ENCODE measurements at regions not wholly inside any gene's neighbourhood (a gene's known extent, or its start where the extent isn't known, plus 50 kb on each side); places are given as distances from the start of the nearest gene placed in this dataset.

GRCh38 chr12:41941079-41941478 lies 203.6 kb downstream of the GXYLT1 start:
- H3K4me1 ChIP-seq (ENCODE audit: control insufficient read depth, insufficient read depth, low read depth, low read length), result no peaks in the 10 kb centered on the region

GRCh38 chr12:41940571-41940970 lies 204.1 kb downstream of the GXYLT1 start:
- no peak overlapping the region for H2BK15ac ChIP-seq (ENCODE audit: low read depth, poor library complexity, severe bottlenecking)
- H3K4me3 ChIP-seq (ENCODE audit: insufficient read depth in 1 of 2, low read depth in 1 of 2, low read length in 2 of 2), result no peak overlapping the region
- no peaks in the 10 kb centered on the region for H3K4me1 ChIP-seq (ENCODE audit: control insufficient read depth, insufficient read depth, low read depth, low read length)
- H2BK120ac ChIP-seq (ENCODE audit: low read depth, low read length), result no peak overlapping the region
- no peak overlapping the region for H3K9ac ChIP-seq (ENCODE audit: low read length)
- H4K8ac ChIP-seq (ENCODE audit: low read length), result no peak overlapping the region
- no peak overlapping the region for H3K4ac ChIP-seq (ENCODE audit: low read depth in 1 of 2, low read length in 2 of 2)
- DNase-seq, result no peak
- H2BK12ac ChIP-seq (ENCODE audit: low read length in 2 of 2), result no peak overlapping the region
- H3K9me3 ChIP-seq (ENCODE audit: control insufficient read depth, low read length), result no peaks in the 10 kb centered on the region
- H3K18ac ChIP-seq (ENCODE audit: low read depth in 1 of 2, low read length in 2 of 2), result no peak overlapping the region
- no peaks in the 10 kb centered on the region for H3K27me3 ChIP-seq (ENCODE audit: control insufficient read depth in 1 of 2, insufficient read depth in 1 of 2, low read length in 2 of 2)
- no peak overlapping the region for H3K27ac ChIP-seq (ENCODE audit: low read length, poor library complexity, severe bottlenecking)
- WGBS, result no CpG with 5 or more reads among the region's 1 CpG
- no peak overlapping the region for H2AFZ ChIP-seq (ENCODE audit: low read depth, low read length)
- H3K36me3 ChIP-seq (ENCODE audit: control insufficient read depth in 1 of 2, insufficient read depth in 2 of 2, low read depth in 1 of 2, low read length in 2 of 2), result no peaks in the 10 kb centered on the region
- no peak overlapping the region for H4K91ac ChIP-seq (ENCODE audit: low read length)
- H3K14ac ChIP-seq (ENCODE audit: low read length in 2 of 2), result no peak overlapping the region
- no peak overlapping the region for H3K23ac ChIP-seq (ENCODE audit: low read length in 2 of 2)
- no peak overlapping the region for H2AK5ac ChIP-seq (ENCODE audit: low read length, severe bottlenecking)
- H2BK5ac ChIP-seq (ENCODE audit: low read depth, low read length, poor library complexity, severe bottlenecking), result no peak overlapping the region
- no peaks in the 10 kb centered on the region for H3K79me1 ChIP-seq (replicated peaks; ENCODE audit: low read length, poor library complexity, severe bottlenecking)
- no peak overlapping the region for H3K4me2 ChIP-seq (ENCODE audit: low read length, poor library complexity, severe bottlenecking)

More at GRCh38 chr12:41941079-41941478, 203.6 kb downstream of the GXYLT1 start:
- H3K36me3 ChIP-seq (ENCODE audit: control insufficient read depth in 1 of 2, insufficient read depth in 2 of 2, low read depth in 1 of 2, low read length in 2 of 2), result peaks cover 0 to 2% of the 10 kb centered on the region in 2 experiments
- no peaks in the 10 kb centered on the region for H3K79me1 ChIP-seq (replicated peaks; ENCODE audit: low read length, poor library complexity, severe bottlenecking)
- H2BK5ac ChIP-seq (ENCODE audit: low read depth, low read length, poor library complexity, severe bottlenecking), result no peak overlapping the region
- no peak overlapping the region for H3K18ac ChIP-seq (ENCODE audit: low read depth in 1 of 2, low read length in 2 of 2)
- no peak for DNase-seq
- H3K4me2 ChIP-seq (ENCODE audit: low read length, poor library complexity, severe bottlenecking), result no peak overlapping the region
- no peak overlapping the region for H3K4me3 ChIP-seq (ENCODE audit: insufficient read depth in 1 of 2, low read depth in 1 of 2, low read length in 2 of 2)
- H3K27me3 ChIP-seq (ENCODE audit: control insufficient read depth in 1 of 2, insufficient read depth in 1 of 2, low read length in 2 of 2), result no peaks in the 10 kb centered on the region
- WGBS, result 100% methylated on average over 1 of the region's 2 CpGs
- no peak overlapping the region for H2BK120ac ChIP-seq (ENCODE audit: low read depth, low read length)
- H3K27ac ChIP-seq (ENCODE audit: low read length, poor library complexity, severe bottlenecking), result no peak overlapping the region
- H2AFZ ChIP-seq (ENCODE audit: low read depth, low read length), result no peak overlapping the region
- H3K9ac ChIP-seq (ENCODE audit: low read length), result no peak overlapping the region
- H3K14ac ChIP-seq (ENCODE audit: low read length in 2 of 2), result no peak overlapping the region
- no peak overlapping the region for H4K91ac ChIP-seq (ENCODE audit: low read length)
- no peak overlapping the region for H3K23ac ChIP-seq (ENCODE audit: low read length in 2 of 2)
- H2BK15ac ChIP-seq (ENCODE audit: low read depth, poor library complexity, severe bottlenecking), result no peak overlapping the region
- peaks cover 4% of the 10 kb centered on the region for H3K9me3 ChIP-seq (ENCODE audit: control insufficient read depth, low read length)
- H3K4ac ChIP-seq (ENCODE audit: low read depth in 1 of 2, low read length in 2 of 2), result no peak overlapping the region
- H2AK5ac ChIP-seq (ENCODE audit: low read length, severe bottlenecking), result no peak overlapping the region
- H2BK12ac ChIP-seq (ENCODE audit: low read length in 2 of 2), result no peak overlapping the region
- no peak overlapping the region for H4K8ac ChIP-seq (ENCODE audit: low read length)

- no peak overlapping the region for H3K14ac ChIP-seq (ENCODE audit: low read length in 2 of 2)
These were observed 208.3 kb downstream of the GXYLT1 start for GRCh38 chr12:41936333-41936732.

GRCh38 chr12:41935911-41936310 lies 208.8 kb downstream of the GXYLT1 start:
- H2BK15ac ChIP-seq (ENCODE audit: low read depth, poor library complexity, severe bottlenecking), result no peak overlapping the region
- H2BK12ac ChIP-seq (ENCODE audit: low read length in 2 of 2), result no peak overlapping the region
- H3K14ac ChIP-seq (ENCODE audit: low read length in 2 of 2), result no peak overlapping the region
- H2AK5ac ChIP-seq (ENCODE audit: low read length, severe bottlenecking), result no peak overlapping the region
- H2BK120ac ChIP-seq (ENCODE audit: low read depth, low read length), result no peak overlapping the region
- no peak overlapping the region for H3K9ac ChIP-seq (ENCODE audit: low read length)
- H3K4me1 ChIP-seq (ENCODE audit: control insufficient read depth, insufficient read depth, low read depth, low read length), result peaks cover 5% of the 10 kb centered on the region
- no peak overlapping the region for H3K27ac ChIP-seq (ENCODE audit: low read length, poor library complexity, severe bottlenecking)
- no peak for DNase-seq
- no peak overlapping the region for H4K8ac ChIP-seq (ENCODE audit: low read length)
- H3K18ac ChIP-seq (ENCODE audit: low read depth in 1 of 2, low read length in 2 of 2), result no peak overlapping the region
- H4K91ac ChIP-seq (ENCODE audit: low read length), result no peak overlapping the region
- WGBS, result 93% methylated on average over 2 of the region's 3 CpGs
- H3K79me1 ChIP-seq (replicated peaks; ENCODE audit: low read length, poor library complexity, severe bottlenecking), result no peaks in the 10 kb centered on the region
- H3K27me3 ChIP-seq (ENCODE audit: control insufficient read depth in 1 of 2, insufficient read depth in 1 of 2, low read length in 2 of 2), result no peaks in the 10 kb centered on the region
- H3K4me2 ChIP-seq (ENCODE audit: low read length, poor library complexity, severe bottlenecking), result no peak overlapping the region
- no peak overlapping the region for H2BK5ac ChIP-seq (ENCODE audit: low read depth, low read length, poor library complexity, severe bottlenecking)
- H3K4ac ChIP-seq (ENCODE audit: low read depth in 1 of 2, low read length in 2 of 2), result no peak overlapping the region
- H3K9me3 ChIP-seq (ENCODE audit: control insufficient read depth, low read length), result no peaks in the 10 kb centered on the region
- H2AFZ ChIP-seq (ENCODE audit: low read depth, low read length), result no peak overlapping the region
- no peaks in the 10 kb centered on the region for H3K36me3 ChIP-seq (ENCODE audit: control insufficient read depth in 1 of 2, insufficient read depth in 2 of 2, low read depth in 1 of 2, low read length in 2 of 2)
- H3K23ac ChIP-seq (ENCODE audit: low read length in 2 of 2), result no peak overlapping the region
- H3K4me3 ChIP-seq (ENCODE audit: insufficient read depth in 1 of 2, low read depth in 1 of 2, low read length in 2 of 2), result no peak overlapping the region

More at GRCh38 chr12:41936333-41936732, 208.3 kb downstream of the GXYLT1 start:
- Histone ChIP-seq H3K27ac (ENCODE audit: low read length, poor library complexity, severe bottlenecking) (no peak overlapping the region), H3K4me1 (ENCODE audit: control insufficient read depth, insufficient read depth, low read depth, low read length) (peaks cover 5% of the 10 kb centered on the region), H3K18ac (ENCODE audit: low read depth in 1 of 2, low read length in 2 of 2) (no peak overlapping the region), H2BK12ac (ENCODE audit: low read length in 2 of 2) (no peak overlapping the region), H2BK120ac (ENCODE audit: low read depth, low read length) (no peak overlapping the region), H2BK15ac (ENCODE audit: low read depth, poor library complexity, severe bottlenecking) (no peak overlapping the region), H3K79me1 (replicated peaks; ENCODE audit: low read length, poor library complexity, severe bottlenecking) (no peaks in the 10 kb centered on the region), H2BK5ac (ENCODE audit: low read depth, low read length, poor library complexity, severe bottlenecking) (no peak overlapping the region), H4K91ac (ENCODE audit: low read length) (no peak overlapping the region), H4K8ac (ENCODE audit: low read length) (no peak overlapping the region), H2AK5ac (ENCODE audit: low read length, severe bottlenecking) (no peak overlapping the region), H3K23ac (ENCODE audit: low read length in 2 of 2) (no peak overlapping the region), H3K4me2 (ENCODE audit: low read length, poor library complexity, severe bottlenecking) (no peak overlapping the region), H3K9ac (ENCODE audit: low read length) (no peak overlapping the region), H3K9me3 (ENCODE audit: control insufficient read depth, low read length) (no peaks in the 10 kb centered on the region), H3K36me3 (ENCODE audit: control insufficient read depth in 1 of 2, insufficient read depth in 2 of 2, low read depth in 1 of 2, low read length in 2 of 2) (no peaks in the 10 kb centered on the region), H3K4ac (ENCODE audit: low read depth in 1 of 2, low read length in 2 of 2) (no peak overlapping the region), H2AFZ (ENCODE audit: low read depth, low read length) (no peak overlapping the region), H3K4me3 (ENCODE audit: insufficient read depth in 1 of 2, low read depth in 1 of 2, low read length in 2 of 2) (no peak overlapping the region), H3K27me3 (ENCODE audit: control insufficient read depth in 1 of 2, insufficient read depth in 1 of 2, low read length in 2 of 2) (no peaks in the 10 kb centered on the region)
- WGBS, result 75% methylated on average over 4 of the region's 5 CpGs
- no peak for DNase-seq

Measured in mesenchymal stem cell (in vitro differentiated cells and primary cell).